ENCODE measurements at regions not wholly inside any gene's neighbourhood (a gene's known extent, or its start where the extent isn't known, plus 50 kb on each side); places are given as distances from the start of the nearest gene placed in this dataset.

GRCh38 chr22:47233316-47234243 is 471.1 kb downstream of the TBC1D22A start:
- Histone ChIP-seq H3K4me1 (ENCODE audit: control insufficient read depth in 2 of 2, insufficient read depth in 2 of 2, low read length in 2 of 2) (no peaks in the 10 kb centered on the region), H3K9ac (ENCODE audit: low read length) (no peak overlapping the region), H3K9me3 (ENCODE audit: control extremely low read depth in 1 of 3, control insufficient read depth in 2 of 3, insufficient read depth in 1 of 3, low read length in 2 of 3) (peaks cover 0 to 25% (median 9%) of the 10 kb centered on the region in 3 donors), H3K36me3 (replicated peaks in 1 of 2; ENCODE audit: control extremely low read depth in 1 of 2, control insufficient read depth in 1 of 2, extremely low read depth in 1 of 2, insufficient read depth in 2 of 2, low read length in 1 of 2) (no peaks in the 10 kb centered on the region), H3K79me2 (ENCODE audit: control insufficient read depth, insufficient read depth, low read length) (no peaks in the 10 kb centered on the region), H4K20me1 (ENCODE audit: control insufficient read depth, insufficient read depth, low read length, poor library complexity, severe bottlenecking) (no peaks in the 10 kb centered on the region), H3K4me3 (ENCODE audit: control extremely low read depth in 1 of 5, extremely low read depth in 1 of 5, insufficient read depth in 1 of 5, low read depth in 2 of 5, low read length in 4 of 5) (no peak overlapping the region), H3K27me3 (replicated peaks in 1 of 4; ENCODE audit: control extremely low read depth in 1 of 4, control insufficient read depth in 3 of 4, insufficient read depth in 4 of 4, low read length in 3 of 4) (peaks cover 0 to 5% (median 0%) of the 10 kb centered on the region in 4 experiments), H3K4me2 (replicated peaks; ENCODE audit: low read depth, low read length, poor library complexity, severe bottlenecking) (no peak overlapping the region), H3K27ac (ENCODE audit: low read length in 2 of 2) (no peak overlapping the region), H2AFZ (ENCODE audit: insufficient read depth, low read depth, low read length, poor library complexity, severe bottlenecking) (no peak overlapping the region)
- POLR2A ChIA-PET = no interaction called here
- Mint-ChIP-seq H3K27ac (no peak overlapping the region), H3K27me3 (peaks cover 4% of the 10 kb centered on the region), H3K9me3 (ENCODE audit: insufficient read depth) (no peaks in the 10 kb centered on the region), H3K4me3 (no peak overlapping the region), H3K4me1 (no peaks in the 10 kb centered on the region)
- whole genome bisulfite sequencing (ENCODE audit: insufficient coverage) = 79% methylated on average over 8 of the region's 9 CpGs
- intact Hi-C loops (cut with micrococcal nuclease) = no loop called here
- ATAC-seq (ENCODE audit: low read depth) (no peak), DNase-seq (no peak)
- CTCF ChIA-PET = no interaction called here
- TF ChIP-seq, protein P1, sequence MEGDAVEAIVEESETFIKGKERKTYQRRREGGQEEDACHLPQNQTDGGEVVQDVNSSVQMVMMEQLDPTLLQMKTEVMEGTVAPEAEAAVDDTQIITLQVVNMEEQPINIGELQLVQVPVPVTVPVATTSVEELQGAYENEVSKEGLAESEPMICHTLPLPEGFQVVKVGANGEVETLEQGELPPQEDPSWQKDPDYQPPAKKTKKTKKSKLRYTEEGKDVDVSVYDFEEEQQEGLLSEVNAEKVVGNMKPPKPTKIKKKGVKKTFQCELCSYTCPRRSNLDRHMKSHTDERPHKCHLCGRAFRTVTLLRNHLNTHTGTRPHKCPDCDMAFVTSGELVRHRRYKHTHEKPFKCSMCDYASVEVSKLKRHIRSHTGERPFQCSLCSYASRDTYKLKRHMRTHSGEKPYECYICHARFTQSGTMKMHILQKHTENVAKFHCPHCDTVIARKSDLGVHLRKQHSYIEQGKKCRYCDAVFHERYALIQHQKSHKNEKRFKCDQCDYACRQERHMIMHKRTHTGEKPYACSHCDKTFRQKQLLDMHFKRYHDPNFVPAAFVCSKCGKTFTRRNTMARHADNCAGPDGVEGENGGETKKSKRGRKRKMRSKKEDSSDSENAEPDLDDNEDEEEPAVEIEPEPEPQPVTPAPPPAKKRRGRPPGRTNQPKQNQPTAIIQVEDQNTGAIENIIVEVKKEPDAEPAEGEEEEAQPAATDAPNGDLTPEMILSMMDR (IDR thresholded peaks at IDR 0.05) = no peak
- TF ChIP-seq EZH2 (IDR thresholded peaks at IDR 0.05; ENCODE audit: borderline replicate concordance, insufficient read depth, low read depth, low read length, poor library complexity, severe bottlenecking) = no peak

DNA sequence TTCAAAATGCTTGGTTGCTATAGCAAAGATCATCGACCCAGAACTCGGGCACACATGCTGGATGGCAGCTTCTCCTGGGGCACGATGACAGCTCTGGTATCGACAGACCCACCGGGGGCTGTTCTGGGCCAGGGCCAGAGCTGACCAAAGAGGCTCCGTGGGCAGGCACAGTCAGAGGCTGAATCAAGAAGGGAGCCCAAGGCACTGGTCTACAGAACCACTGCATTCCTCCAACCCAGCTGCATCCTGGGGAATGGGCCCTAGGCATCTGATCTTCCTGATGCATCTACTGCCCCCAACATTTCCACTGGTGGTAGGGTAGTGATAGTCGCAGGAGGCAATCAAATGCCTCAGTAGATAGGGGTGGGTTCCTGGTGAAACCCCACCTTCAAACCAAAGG is 470.3 kb downstream of the TBC1D22A start:
- no peak for DNase-seq
- Histone ChIP-seq H4K20me1 (ENCODE audit: control insufficient read depth, insufficient read depth, low read length, poor library complexity, severe bottlenecking) (no peaks in the 10 kb centered on the region), H3K4me3 (ENCODE audit: control extremely low read depth in 1 of 5, extremely low read depth in 1 of 5, insufficient read depth in 1 of 5, low read depth in 2 of 5, low read length in 4 of 5) (no peak overlapping the region), H3K4me2 (replicated peaks; ENCODE audit: low read depth, low read length, poor library complexity, severe bottlenecking) (no peak overlapping the region), H3K9me3 (ENCODE audit: control extremely low read depth in 1 of 3, control insufficient read depth in 2 of 3, insufficient read depth in 1 of 3, low read length in 2 of 3) (peaks cover 0 to 25% (median 9%) of the 10 kb centered on the region in 3 donors), H3K36me3 (replicated peaks in 1 of 2; ENCODE audit: control extremely low read depth in 1 of 2, control insufficient read depth in 1 of 2, extremely low read depth in 1 of 2, insufficient read depth in 2 of 2, low read length in 1 of 2) (no peaks in the 10 kb centered on the region), H3K27ac (ENCODE audit: low read length in 2 of 2) (no peak overlapping the region), H2AFZ (ENCODE audit: insufficient read depth, low read depth, low read length, poor library complexity, severe bottlenecking) (no peak overlapping the region), H3K4me1 (ENCODE audit: control insufficient read depth in 2 of 2, insufficient read depth in 2 of 2, low read length in 2 of 2) (no peaks in the 10 kb centered on the region), H3K79me2 (ENCODE audit: control insufficient read depth, insufficient read depth, low read length) (no peaks in the 10 kb centered on the region), H3K27me3 (replicated peaks in 1 of 4; ENCODE audit: control extremely low read depth in 1 of 4, control insufficient read depth in 3 of 4, insufficient read depth in 4 of 4, low read length in 3 of 4) (peaks cover 0 to 5% (median 0%) of the 10 kb centered on the region in 4 experiments), H3K9ac (ENCODE audit: low read length) (no peak overlapping the region)
- intact Hi-C loops (cut with micrococcal nuclease) = no loop called here
- ATAC-seq (ENCODE audit: low read depth) = no peak
- no peaks in the 10 kb centered on the region for H3K4me1 Mint-ChIP-seq
- WGBS (ENCODE audit: insufficient coverage) = 81% methylated on average over 6 of the region's 7 CpGs
- POLR2A ChIA-PET = no interaction called here
- no peak for TF ChIP-seq EZH2 (IDR thresholded peaks at IDR 0.05; ENCODE audit: borderline replicate concordance, insufficient read depth, low read depth, low read length, poor library complexity, severe bottlenecking)
- TF ChIP-seq, protein P1 (IDR thresholded peaks at IDR 0.05) = no peak
- CTCF ChIA-PET = no interaction called here
- H3K4me3 Mint-ChIP-seq = no peak overlapping the region
- H3K27ac Mint-ChIP-seq = no peak overlapping the region
- H3K27me3 Mint-ChIP-seq = peaks cover 5% of the 10 kb centered on the region
- no peaks in the 10 kb centered on the region for H3K9me3 Mint-ChIP-seq (ENCODE audit: insufficient read depth)
